ENCODE measurements at regions not wholly inside any gene's neighbourhood (a gene's known extent, or its start where the extent isn't known, plus 50 kb on each side); places are given as distances from the start of the nearest gene placed in this dataset.

DNA sequence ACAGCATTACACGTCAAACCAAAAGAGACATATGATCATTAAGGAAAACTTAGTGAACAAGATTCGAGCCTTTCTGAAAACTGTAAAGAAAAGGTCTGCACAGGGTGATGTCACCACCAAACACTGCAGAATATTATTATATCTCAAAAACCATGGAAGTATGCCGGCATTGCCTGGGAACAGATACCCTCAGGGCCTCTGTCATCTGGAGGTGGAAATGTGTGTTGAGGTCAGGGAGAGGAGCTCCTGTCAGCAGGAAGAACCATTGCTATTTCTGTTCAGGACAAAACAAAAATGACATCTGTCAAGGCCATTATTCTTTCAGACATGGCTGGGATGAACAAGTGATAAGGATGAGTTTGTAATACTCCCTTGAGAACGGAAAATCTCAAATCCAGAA is 365.9 kb upstream of the TRIB2 start:
- FAIRE-seq = no peak

DNA sequence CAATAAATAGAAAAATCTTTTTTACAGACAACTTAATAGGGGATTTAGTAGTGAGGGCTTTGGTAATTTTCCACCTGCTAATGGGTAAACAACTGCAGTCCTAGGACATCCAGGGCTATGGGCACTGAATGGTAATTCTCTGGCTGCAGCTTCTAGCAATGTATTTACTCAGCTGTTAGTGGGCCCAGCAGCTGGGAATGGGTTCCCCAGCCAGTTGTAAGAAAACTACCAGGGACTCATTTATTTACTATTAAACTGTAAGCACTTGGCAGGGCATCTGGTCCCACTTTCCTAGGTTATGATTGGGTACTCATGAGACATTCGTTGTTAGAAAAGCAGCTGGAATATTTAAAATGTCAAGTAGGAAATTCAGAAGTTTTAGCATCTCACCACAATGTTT is 363.8 kb upstream of the TRIB2 start:
- FAIRE-seq = no peak
- TF ChIP-seq, protein P1, sequence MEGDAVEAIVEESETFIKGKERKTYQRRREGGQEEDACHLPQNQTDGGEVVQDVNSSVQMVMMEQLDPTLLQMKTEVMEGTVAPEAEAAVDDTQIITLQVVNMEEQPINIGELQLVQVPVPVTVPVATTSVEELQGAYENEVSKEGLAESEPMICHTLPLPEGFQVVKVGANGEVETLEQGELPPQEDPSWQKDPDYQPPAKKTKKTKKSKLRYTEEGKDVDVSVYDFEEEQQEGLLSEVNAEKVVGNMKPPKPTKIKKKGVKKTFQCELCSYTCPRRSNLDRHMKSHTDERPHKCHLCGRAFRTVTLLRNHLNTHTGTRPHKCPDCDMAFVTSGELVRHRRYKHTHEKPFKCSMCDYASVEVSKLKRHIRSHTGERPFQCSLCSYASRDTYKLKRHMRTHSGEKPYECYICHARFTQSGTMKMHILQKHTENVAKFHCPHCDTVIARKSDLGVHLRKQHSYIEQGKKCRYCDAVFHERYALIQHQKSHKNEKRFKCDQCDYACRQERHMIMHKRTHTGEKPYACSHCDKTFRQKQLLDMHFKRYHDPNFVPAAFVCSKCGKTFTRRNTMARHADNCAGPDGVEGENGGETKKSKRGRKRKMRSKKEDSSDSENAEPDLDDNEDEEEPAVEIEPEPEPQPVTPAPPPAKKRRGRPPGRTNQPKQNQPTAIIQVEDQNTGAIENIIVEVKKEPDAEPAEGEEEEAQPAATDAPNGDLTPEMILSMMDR (IDR thresholded peaks at IDR 0.05; ENCODE audit: insufficient read depth, missing control alignments) = no peak
- DNase-seq (ENCODE audit: insufficient read length, low spot score) = no peak

More for the DNA sequence above, 365.9 kb upstream of the TRIB2 start:
- TF ChIP-seq, protein P1 (IDR thresholded peaks at IDR 0.05; ENCODE audit: insufficient read depth, missing control alignments) = no peak
- no peak for DNase-seq (ENCODE audit: insufficient read length, low spot score)

DNA sequence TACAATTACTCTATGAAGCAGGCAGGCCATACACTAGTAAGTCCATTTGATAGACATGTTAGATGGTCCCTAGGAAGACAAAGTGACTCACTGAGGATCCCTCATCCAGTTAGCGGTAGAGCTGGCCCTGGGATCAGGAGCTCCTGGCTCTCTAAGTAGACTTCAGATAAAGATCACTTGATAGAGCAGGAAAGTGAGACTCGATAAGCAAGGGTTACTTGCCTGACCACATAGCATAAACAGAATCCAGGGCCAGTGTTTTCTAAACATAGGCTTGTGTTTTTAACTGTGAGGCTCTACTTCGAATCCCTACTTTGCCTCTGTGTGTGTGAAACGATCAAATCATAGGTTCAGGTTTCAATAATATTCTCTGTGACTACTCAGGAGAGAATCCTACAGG is 355.2 kb upstream of the TRIB2 start:
- TF ChIP-seq, protein P1 (IDR thresholded peaks at IDR 0.05; ENCODE audit: insufficient read depth, missing control alignments) = no peak
- FAIRE-seq (no peak), DNase-seq (ENCODE audit: insufficient read length, low spot score) (no peak)

DNA sequence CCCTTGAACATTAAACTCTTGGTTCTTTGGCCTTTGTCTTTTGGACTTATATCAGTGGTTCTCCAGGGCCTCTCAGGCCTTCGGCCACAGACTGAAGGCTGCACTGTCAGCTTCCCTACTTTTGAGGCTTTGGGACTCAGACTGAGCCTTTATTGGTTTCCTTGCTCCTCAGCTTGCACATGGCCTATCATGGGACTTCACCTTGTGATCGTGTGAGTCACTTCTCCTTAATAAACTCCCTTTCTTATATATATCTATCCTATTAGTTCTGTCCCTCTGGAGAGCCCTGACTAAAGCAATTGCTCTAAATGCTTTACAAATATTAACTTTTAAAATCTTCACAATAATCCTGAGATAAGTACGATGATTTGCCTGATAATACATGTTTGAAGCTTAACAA is 353.6 kb upstream of the TRIB2 start:
- no peak for DNase-seq (ENCODE audit: insufficient read length, low spot score)
- no peak for FAIRE-seq
- TF ChIP-seq, protein P1 (IDR thresholded peaks at IDR 0.05; ENCODE audit: insufficient read depth, missing control alignments) = no peak

DNA sequence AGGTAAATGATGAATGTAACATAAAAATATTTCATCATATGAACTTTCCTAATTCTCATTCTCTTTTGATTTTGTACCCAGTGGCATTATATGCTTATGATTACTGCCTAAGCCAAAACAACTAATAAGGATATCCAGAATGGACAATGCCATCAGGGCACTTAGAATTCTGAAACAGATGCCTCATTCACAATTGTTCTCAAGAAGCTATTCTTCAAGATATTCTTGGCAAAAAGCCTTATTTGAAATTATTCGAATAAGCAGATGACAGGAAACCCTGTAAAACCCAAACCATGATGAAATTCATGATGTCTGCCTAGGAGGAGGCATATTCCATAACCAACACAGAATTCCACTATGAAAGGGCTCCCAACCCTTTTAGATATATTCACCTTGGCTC is 353.2 kb upstream of the TRIB2 start:
- no peak for DNase-seq (ENCODE audit: insufficient read length, low spot score)
- TF ChIP-seq, protein P1 (IDR thresholded peaks at IDR 0.05; ENCODE audit: insufficient read depth, missing control alignments) = no peak
- no peak for FAIRE-seq

DNA sequence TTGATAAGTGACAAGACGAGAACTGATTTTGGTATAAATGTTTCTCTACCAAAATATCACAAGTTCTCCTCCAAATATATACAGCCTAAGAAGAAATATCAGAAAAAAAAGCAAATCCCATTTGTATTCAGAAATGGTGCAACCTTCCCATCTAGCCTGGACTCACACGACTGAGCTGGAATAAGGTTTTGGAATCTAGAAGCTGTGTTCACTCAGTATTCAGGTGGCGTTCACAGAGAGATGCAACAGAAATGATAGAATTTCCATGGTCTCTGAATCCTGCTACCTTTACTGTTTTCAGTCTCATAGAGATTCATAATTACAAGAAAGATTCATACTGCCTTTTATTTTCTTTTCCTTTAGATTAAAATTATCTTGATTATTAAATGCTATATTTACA is 347.2 kb upstream of the TRIB2 start:
- no peak for FAIRE-seq
- DNase-seq (ENCODE audit: insufficient read length, low spot score) = no peak
- TF ChIP-seq, protein P1 (IDR thresholded peaks at IDR 0.05; ENCODE audit: insufficient read depth, missing control alignments) = no peak

DNA sequence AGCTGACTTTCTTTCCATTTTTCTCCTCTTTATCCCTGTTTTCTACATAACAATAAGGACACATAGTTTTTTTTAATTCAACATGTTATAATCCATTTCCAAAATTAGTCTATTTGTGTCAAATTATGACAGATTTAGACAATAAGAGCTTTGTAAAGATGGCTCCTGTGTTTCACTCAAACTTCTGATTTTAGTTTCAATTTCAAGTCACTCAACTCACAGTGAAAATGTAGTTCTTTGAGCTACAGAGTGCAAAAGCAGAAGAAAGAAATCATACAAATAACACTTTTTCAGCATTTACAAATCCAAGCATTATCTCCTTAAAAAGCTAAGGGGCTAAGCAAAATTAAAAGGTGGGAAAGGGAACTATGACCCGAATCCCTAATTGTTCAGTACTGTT is 340.7 kb upstream of the TRIB2 start:
- no peak for DNase-seq (ENCODE audit: insufficient read length, low spot score)
- FAIRE-seq = no peak
- TF ChIP-seq, protein P1 (IDR thresholded peaks at IDR 0.05; ENCODE audit: insufficient read depth, missing control alignments) = no peak
